ENCODE measurements at regions not wholly inside any gene's neighbourhood (a gene's known extent, or its start where the extent isn't known, plus 50 kb on each side); places are given as distances from the start of the nearest gene placed in this dataset.

- no peak for DNase-seq (ENCODE audit: low spot score)
Measured at GRCh38 chr6:40841721-40842120, 197.3 kb downstream of the UNC5CL start.

GRCh38 chr6:40832691-40833090 lies 206.3 kb downstream of the UNC5CL start:
- no peak for DNase-seq (ENCODE audit: low spot score)

DNA sequence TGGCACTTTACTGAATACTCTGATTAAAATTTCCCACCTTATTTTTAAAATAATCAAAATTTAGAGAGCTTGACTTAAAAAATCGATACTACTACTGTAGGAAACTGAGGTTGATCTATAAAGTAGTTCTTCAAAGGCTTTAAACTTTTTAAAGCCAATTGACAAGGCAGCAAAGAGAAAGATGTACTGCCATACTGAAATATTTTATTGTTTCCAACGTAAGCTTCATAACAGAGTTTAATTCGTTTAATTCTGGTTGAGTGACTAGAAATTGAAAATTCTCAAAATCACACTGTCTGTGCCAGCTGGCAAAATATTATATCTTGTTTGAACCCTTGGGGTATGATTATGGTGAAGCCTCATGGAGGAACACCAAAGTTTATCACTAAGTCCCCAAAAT lies 207.6 kb downstream of the UNC5CL start:
- DNase-seq (ENCODE audit: low spot score), result no peak

GRCh38 chr6:40825102-40825501 lies 213.9 kb downstream of the UNC5CL start:
- DNase-seq (ENCODE audit: low spot score), result no peak

DNA sequence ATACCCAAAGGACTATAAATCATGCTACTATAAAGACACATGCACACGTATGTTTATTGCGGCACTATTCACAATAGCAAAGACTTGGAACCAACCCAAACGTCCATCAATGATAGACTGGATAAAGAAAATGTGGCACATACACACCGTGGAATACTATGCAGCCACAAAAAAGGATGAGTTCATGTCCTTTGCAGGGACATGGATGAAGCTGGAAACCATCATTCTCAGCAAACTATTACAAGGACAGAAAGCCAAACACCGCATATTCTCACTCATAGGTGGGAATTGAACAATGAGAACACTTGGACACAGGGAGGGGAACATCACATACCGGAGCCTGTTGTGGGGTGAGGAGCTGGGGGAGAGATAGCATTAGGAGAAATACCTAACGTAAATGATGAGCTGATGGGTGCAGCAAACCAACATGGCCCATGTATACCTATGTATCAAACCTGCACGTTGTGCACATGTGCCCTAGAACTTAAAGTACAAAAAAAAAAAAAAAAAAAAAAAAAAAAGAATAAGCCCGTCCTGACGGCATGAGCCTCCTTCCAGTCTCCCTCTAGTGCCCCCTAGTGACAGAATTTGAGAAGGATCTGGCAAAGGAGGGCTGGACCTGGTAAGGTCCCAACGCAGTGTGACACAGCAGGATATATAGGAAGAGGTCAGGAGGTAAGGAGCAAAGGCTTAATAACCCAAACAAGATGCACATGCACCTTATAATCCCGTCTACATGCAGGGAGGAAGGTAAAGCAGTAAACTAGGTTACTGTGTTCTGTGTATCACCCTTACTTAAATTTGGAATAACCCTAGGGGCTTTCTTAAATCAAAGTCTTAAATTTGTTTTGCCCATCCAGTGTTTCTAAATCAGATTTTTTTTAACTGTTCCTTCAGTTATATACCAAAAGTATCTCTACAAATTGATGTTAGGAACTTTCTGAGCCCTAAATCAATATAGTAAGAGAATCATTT lies 214.8 kb downstream of the UNC5CL start:
- DNase-seq (ENCODE audit: low spot score), result peak; percentile 50

DNA sequence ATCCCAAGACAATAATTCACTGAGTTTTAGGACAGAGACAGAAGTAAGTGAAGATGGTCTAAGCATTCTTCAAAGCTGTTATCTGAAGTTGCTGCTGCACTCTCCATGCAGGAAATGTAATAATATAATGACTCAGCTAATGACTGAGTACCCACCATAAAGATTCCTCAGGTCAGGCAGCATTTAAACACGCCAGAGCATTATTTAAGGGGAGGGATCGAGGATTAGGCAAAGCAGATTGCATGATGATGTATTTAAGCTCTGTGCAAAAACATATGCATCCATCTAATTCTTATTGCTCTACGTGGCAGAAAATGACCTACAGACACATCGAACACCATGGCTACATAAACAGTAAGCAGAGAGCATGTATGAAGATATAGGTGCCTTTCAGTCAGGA lies 216.4 kb downstream of the UNC5CL start:
- DNase-seq (ENCODE audit: low spot score), result no peak

DNA sequence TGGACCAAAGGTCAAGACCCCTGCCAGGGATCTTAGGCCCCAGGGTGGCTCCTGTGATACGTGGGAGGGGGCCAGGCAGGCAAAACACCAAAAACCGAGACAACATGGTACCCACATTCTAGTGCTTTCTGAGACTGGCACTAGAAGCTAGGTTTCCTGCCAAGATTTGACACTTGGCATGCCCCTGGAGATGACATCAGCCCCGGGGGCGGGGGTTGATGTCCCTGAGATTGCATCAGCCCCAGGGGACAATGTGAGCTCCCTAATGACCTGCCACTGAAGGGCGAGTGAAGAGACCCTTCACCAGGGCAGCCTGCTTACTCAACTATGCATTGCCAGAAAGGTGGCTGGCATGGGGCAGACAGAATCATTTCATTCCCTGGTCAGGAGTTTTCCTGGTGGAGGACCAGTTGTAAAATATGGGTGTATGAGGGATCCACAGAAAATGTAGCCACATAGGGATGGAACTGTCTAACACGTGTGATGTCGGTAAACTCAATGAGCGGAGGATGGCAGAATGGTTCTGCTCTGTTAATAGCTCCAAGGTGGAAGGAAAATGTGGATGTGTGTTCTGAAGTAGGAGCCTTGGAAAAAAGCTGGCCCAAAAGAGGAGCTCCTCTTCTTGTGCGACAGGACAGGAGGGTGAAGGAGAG lies 219.7 kb downstream of the UNC5CL start:
- no peak for DNase-seq (ENCODE audit: low spot score)

- DNase-seq (ENCODE audit: low spot score), result no peak
Measured at GRCh38 chr6:40817369-40817768, 221.7 kb downstream of the UNC5CL start.

GRCh38 chr6:40816601-40817000 lies 222.4 kb downstream of the UNC5CL start:
- DNase-seq (ENCODE audit: low spot score), result no peak

DNA sequence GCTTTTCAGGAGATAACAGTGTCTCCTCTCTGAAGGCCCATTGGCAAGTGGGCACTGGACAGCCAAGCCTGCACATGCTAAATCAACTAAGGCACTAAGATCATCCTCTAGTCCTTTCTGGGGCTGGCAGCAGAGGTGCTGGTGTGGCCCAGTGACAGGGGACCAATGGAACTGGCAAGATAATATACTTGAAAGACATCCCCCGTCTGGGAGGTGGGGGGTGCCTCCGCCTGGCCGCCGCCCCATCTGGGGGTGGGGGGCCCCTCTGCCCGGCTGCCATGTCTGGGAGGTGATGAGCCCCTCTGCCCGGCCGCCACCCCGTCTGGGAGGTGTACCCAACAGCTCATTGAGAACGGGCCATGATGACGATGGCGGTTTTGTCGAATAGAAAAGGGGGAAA lies 223.3 kb downstream of the UNC5CL start:
- DNase-seq (ENCODE audit: low spot score), result no peak

DNA sequence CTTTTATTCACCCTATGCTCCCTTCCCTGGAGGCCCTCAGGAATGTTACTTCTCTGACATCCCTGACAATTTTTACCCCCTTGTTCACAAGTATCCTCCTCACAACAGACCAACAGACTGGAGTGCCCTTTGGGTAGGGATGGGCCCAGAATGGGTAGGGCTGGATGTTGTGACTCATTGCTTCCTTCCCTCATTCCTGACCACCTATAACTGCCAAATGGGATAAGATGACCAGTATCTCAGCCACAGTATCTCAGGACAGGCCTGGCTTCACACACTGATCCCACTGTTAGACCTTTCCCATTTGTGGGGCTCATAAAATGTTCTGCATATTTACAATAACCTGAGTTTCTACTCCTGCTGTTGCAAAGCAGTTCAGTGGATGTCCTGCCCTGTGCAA lies 223.0 kb upstream of the LRFN2 start:
- no peak for DNase-seq (ENCODE audit: low spot score)

DNA sequence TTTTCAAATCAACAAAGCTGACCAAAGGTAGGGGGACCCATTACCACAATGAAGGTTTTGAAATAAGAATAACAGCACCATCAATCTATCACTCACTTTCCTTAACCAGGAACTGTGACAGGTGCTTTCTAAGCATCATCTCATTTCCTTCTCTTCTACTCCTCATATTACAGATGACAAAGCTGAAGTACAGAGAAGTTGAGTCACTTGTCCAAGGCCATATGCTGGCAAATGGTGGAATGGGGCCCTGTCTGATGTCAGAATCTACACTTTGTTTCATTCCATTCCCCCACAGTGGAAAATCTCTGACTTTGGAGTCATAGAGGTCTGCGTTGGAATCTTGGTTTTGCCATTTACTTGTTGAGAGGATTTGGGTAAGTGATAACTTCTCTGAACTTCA lies 222.5 kb upstream of the LRFN2 start:
- DNase-seq (ENCODE audit: low spot score), result no peak

DNA sequence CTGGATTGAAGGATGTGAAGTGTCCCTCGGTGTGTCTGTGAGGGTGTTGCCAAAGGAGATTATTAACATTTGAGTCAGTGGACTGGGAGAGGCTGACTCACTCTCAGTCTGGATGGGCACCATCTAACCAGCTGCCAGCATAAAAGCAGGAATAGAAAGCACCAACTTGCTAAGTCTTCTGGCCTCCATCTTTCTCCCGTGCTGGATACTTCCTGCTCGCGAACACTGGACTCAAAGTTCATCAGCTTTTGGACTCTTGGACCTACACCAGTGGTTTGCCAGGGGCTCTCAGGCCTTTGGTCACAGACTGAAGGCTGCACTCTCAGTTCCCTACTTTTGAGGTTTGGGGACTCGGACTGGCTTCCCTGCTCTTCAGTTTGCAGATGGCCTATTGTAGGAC lies 220.3 kb upstream of the LRFN2 start:
- no peak for DNase-seq (ENCODE audit: low spot score)

DNA sequence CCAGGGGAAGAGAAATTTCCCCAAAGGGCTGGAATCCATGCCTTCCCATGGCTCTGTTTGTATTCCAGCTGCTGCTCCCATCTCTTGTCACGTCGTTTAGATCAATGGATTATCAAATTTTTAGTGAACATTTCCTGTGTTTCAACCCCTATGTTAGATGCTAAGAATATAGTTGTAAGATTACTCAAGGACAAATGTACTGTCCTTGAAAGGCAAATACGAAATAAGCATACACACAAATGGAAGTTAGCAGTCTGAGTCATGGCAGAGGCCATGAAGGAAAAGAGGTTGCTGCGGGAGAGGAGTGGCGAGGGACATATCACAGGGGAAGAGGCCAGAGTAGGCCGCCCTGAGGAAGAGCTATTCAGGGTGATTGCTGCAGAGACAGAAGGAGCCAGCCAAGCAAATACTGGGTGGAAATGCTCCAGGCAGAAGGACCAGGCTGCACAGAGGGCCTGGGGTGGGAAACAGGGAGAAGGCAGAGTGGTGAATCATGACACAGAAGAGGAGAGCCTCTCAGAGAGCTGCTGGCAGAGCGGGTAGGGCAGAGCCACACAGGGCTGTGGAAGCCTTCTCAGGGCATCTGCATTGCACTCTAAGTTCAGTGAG lies 219.2 kb upstream of the LRFN2 start:
- DNase-seq (ENCODE audit: low spot score), result no peak

DNA sequence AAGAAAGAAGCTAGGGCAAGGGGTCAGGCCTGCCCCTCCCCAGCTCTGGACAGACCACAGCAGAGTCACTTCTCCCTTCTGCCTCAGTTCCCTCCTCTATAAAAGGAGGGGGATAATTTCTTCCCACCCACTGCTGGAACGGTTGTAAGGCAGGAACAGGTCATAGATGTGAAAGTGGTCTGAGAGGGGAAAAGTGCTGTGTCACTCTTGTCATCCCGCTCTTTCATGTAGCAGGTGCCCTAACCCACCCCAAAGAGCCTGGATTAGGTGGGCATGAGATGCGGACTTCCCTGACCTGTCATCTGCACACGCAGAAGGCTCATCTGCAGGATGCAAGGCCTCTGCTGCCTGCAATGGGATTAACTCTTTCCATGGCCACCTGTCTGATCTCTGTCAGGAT lies 218.2 kb upstream of the LRFN2 start:
- no peak for DNase-seq (ENCODE audit: low spot score)

GRCh38 chr6:40804905-40805304 lies 217.7 kb upstream of the LRFN2 start:
- DNase-seq (ENCODE audit: low spot score), result no peak

GRCh38 chr6:40803897-40804702 lies 216.9 kb upstream of the LRFN2 start:
- no peak for DNase-seq (ENCODE audit: low spot score)

- DNase-seq (ENCODE audit: low spot score), result no peak
Measured at GRCh38 chr6:40802481-40802880, 215.3 kb upstream of the LRFN2 start.

DNA sequence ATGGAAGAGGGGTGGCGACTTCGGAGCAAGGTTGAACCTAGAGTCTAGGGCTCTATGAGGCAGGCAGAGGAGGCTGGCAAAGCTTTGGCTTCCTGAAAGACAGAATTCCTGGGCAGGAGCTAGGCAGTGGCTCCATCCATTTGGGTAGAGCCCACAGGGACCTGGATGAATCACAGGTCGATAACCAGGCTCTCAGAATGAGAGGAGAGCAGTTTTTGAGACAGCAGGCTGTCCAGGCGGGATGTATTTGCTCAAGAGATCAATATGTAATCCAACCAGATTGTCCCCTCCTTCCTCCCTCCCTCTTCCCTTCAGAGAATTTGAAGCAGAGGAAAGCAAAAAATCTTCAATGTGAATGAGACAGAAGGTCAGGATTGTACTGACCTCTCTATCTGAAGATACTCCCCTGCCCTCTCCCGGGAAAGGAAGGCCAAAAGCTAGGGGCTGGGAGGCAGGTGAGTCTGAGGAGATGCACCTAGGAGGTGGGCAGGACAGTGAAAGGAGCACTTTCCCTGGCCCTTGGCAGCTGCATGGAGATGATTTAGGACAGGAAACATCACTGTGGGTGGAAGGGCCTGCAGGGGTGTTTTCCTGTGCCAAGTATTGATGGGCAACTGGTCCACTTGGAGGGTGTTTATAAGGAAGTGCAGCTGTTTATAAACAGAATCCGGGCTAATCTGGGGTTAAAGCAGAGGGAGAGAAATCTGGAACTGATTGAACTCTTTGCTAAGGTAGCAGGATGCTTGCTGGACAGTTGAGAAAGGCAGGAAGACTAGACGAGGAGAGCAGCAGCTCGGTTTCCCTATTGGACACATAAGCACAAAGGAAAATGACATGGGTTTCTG lies 212.4 kb upstream of the LRFN2 start:
- no peak for DNase-seq (ENCODE audit: low spot score)

GRCh38 chr6:40798069-40798770 lies 211.1 kb upstream of the LRFN2 start:
- DNase-seq (ENCODE audit: low spot score), result no peak

Data from hepatic stellate cell (primary cell).